HG02943 (cell line): ENCODE measurements at regions not wholly inside any gene's neighbourhood (a gene's known extent, or its start where the extent isn't known, plus 50 kb on each side); places are given as distances from the start of the nearest gene placed in this dataset.

Experiments used
- ATAC-seq: cut with Tn5 transposase; IDR thresholded peaks from one replicate; pipeline ENCODE4 v1.9.1; 2021; ENCODE audit warnings: mild to moderate bottlenecking, low read depth, moderate library complexity; ENCODE audit not compliant: unreplicated experiment

GRCh38 chr1:55585402-55585792 lies 370.2 kb upstream of the USP24 start:
- ATAC-seq, result no peak

DNA sequence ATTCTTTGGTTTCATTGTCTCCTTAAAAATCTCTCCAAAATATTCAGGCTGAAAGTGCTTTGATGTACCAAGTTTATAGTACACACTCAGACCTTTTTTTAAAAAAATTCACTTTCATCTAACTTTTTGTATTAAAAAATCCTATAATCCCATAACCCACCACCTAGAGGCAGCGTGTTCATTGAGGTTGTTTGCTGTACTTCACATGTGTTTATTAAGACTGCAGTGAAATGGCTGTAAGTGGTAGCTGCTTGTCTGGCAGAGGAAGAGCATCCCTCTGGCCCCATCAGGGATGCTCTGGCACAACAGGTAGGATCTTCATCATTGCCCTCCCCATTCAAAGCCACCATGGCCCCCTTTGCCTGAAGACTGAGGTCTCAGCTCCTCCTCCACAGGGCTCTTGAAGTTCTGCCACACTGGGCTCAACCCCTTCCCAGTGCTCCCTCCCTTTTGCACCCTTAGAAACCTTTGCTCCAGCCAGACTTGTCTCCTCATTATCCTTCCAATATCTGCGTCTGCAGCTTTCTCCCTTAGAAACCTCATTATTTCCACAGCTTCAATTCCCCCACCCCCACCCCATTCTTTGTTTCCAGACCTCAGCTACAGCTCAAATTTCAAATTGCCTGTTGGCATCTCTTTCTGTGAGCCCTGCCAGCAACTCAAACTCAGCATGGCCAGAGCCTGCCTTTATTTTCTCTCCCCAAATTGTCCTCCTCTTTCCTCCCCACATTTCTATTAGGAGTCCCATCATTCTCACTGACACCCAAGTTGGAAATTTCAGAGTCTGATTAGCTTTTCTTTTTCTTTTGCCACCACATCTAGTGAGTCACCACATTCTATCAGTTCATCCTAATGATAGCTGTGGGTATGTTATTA lies 369.6 kb upstream of the USP24 start:
- no peak for ATAC-seq

- ATAC-seq, result no peak
These were observed 366.9 kb upstream of the USP24 start for GRCh38 chr1:55582084-55582483.

DNA sequence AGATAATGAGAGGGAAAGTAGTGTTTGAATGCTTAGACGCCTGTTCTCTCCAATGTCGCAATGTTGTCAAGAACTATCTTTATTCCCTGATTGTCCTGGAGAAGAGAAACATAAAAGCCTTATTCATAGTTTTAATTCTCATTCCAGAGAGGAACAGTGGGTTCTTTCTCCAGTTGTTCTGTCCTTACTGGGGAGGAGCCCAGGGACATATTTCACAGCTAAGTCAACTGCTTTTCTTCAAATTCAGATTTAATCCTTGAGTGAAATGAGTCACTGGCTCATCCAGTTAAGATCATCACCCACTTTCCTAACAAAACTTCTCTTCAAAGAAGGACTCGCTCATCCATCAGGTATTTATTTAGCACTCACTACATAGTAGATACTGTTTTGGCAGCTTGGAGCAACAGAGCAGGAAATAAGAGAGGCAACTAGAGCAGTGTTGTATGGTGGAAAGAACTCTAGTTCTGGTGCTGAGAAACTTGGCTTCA lies 365.7 kb upstream of the USP24 start:
- no peak for ATAC-seq

GRCh38 chr1:55579332-55580001 lies 364.3 kb upstream of the USP24 start:
- no peak for ATAC-seq

GRCh38 chr1:55578646-55579045 lies 363.5 kb upstream of the USP24 start:
- ATAC-seq, result no peak

DNA sequence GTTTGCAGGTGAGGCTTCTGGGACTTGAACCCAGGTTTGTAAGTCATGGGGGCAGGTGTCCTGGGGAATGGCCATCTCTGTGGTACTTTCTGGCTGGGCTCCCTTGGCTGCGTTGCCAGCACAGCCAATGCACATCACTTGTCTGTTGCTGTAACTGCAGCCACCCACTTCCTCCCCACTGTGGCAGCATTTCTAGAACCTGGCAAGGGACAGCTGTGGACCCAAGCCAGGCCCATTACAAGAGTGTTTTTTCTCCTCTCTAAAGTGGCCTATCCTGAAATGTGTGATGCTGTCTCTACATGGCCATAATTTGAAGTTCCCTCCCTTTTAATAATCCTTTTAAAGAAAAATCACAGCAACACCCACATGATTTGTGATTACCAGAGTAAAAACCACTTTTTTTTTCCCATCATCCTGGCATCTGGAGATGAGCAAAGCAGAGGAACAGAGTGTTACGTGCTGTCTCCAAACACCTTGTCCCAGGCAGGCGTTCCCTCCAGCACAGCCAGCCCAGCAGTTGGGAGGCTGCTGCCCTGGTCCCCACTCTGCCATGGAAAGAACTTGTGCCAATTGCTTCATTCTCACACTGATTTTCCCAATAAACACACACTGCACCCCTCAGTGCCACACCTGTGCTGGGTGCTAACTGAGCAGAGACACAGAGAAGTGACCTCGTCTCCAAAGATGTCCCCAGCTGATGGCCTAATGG lies 360.6 kb upstream of the USP24 start:
- ATAC-seq, result no peak

DNA sequence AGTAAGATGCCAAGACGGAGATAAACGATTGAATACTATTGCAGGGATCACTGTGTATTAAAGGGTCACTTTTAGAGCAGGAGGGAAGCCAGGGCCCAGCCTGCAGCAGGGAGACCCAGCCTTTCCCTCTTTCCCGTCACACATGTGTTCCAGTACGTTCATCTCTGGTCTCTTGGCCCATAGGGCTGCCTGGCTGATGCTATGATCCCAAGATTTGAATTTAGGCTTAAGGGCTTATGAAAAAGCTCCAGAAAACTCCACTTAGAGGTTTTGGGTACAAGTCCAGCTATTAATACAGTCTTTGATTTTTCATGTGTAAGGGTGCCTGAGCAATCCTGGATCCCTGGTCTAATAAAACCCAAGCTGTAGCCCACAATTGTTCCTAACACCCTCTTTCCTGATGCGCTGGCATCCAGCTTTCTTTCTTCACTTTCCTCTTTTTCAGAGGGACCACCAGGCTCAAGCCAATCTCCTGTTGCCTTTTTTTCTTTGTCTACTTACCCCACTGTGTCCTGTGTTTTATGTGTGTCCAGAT lies 359.6 kb upstream of the USP24 start:
- no peak for ATAC-seq

DNA sequence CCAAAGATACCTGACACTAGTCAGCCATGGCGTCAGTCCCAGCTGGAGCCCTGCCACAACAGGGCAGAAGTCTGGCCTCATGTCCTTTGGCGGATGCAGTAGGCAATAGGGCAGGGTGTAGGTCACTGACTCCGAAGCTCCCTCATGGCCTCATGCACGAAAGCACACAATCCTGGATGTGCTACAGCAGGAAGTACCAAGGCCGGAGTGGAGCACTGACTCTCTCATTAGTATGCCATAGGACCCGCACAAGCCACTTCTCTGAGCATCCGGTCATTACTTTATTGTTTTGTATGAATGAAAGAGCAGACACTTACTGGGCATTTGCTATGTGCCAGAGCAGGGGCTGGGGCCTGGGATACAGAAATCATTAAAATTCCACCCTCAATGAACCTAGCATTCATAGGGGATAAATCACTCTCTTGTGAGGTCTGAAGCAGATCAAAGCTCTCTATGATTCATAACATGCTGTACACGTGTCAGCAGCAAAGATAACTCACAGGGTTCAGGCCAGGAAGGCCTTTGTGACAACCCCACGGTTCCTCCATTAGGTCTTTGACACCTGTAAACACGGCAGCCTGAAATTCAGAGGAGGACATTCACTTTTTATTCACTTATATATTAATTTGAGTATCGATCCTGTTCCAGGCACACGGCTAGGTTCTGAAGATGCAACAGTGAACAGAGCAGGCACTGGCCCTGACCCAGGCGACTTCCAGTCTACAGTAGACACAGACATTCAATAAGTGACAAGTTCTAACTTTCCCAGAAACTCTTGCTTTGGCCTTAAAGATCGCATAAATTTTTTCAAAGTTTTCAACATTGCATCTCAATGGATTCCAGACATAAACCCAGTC lies 357.9 kb upstream of the USP24 start:
- no peak for ATAC-seq

- ATAC-seq, result no peak
These were observed 356.6 kb upstream of the USP24 start for GRCh38 chr1:55571767-55572166.

- ATAC-seq, result no peak
These were observed 354.3 kb upstream of the USP24 start for GRCh38 chr1:55569417-55569816.

- no peak for ATAC-seq
These were observed 353.6 kb upstream of the USP24 start for GRCh38 chr1:55568732-55569131.

- no peak for ATAC-seq
These were observed 345.1 kb upstream of the USP24 start for GRCh38 chr1:55560266-55560665.

GRCh38 chr1:55559842-55560241 lies 344.7 kb upstream of the USP24 start:
- ATAC-seq, result no peak

DNA sequence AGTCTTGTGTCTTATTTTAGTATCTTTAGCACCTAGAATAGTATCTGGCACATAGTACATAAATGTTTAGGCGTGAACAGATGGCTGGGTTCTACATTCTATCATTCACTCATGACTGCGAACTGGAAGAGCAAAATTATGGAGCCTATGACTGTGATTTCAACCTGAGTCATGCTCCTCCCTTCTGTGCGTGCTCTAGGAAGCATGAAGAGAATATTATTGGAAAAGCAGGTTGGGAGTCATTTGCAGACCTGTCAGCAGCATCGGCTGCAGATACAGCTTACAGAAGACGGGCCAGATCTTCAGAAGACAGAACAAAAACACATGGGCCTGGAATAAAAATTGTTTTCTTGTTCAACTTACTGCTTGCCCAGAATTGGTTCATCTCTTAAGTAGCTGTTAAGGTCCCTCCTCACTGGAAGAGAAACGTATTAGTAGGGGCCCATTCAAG lies 344.0 kb upstream of the USP24 start:
- no peak for ATAC-seq

DNA sequence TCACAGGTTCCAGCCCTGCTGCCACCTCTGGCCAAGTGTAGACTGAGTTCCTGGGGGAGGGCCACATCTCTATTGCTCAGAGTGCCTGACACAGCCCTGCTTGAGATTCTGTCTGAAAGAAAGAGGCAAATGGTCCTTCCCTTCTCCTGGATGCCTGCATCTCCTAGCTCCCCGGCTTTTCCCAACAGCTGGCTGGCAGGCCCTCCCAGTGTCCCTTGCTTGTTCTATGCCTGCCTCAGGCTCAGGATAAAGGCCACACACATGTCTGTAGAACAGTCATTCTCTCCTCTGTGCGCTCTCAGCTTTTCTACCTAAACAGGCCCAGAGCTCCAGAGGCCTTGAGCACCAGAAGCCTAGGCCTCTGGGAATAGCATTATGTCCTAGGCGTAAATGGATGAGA lies 343.4 kb upstream of the USP24 start:
- ATAC-seq, result no peak

DNA sequence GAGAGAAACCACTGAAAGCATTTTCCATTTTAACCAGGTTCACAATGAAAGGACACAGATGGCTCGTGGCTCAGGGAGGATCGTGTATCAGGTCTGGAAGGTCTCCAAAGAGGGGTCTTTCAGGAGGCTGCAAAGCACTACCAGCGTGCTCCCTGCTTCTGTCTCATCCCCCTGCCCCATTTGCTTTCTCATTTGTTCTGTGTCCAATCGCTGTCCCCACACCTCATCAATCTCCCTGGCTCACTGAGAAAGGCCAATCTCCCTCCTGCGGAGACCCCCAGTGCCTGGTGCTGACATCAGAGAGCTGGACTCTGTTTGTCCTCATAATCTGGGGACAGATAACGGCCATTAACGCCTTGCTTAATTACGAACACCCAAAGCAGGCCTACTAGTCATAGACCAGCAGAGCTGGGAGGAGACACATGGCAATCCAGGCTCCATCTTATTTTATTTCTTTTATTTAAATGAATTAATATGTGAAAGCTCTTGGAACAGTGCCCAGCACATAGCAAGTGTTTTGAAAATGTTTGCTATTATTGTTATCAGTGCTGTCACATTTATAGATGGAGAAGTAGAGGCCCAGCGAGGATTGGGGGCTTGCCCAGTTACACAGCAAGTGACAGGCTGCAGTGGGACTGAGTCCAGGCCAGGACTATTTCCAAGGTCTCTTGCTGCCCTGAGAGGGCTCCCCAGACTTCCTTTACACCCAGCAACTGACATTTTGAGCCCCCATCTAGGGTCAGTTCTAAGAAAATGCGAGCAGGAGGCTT lies 341.0 kb upstream of the USP24 start:
- no peak for ATAC-seq

DNA sequence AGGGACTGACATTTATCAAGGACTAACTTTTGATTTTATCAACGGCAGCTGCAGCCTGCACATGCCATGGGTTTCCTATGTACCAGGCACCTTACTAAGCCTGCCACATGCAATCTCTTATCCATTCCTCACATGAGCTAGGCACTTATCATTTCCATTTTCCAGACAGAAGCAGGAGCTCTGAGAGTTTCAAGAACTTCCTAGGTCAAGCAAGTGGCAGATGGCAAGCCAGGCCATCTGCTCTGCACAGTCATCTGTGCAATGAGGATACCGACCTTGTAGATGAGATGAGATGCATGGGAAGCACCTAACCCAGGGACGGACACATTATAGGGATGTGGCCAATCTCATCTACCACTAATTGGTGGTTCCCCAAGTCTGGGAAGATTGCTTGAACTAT lies 339.4 kb upstream of the USP24 start:
- ATAC-seq, result no peak

- no peak for ATAC-seq
These were observed 337.5 kb upstream of the USP24 start for GRCh38 chr1:55552636-55553035.
